H1 (cell line): ENCODE measurements at regions not wholly inside any gene's neighbourhood (a gene's known extent, or its start where the extent isn't known, plus 50 kb on each side); places are given as distances from the start of the nearest gene placed in this dataset.
A peak's percentile ranks its signal among the peaks of the same experiment; 100 is the strongest.

ENCODE experiments used
- CTCF ChIA-PET: fragments of 300-600 bp; sonication (Branson Sonifier 250); formaldehyde crosslinking; loops from one replicate; lab custom pipeline; 2021; ENCODE audit not compliant: partially characterized antibody; lab: Charles Lee
- POLR2A ChIA-PET: fragments of 300-600 bp; sonication (Branson Sonifier 250); formaldehyde crosslinking; loops from one replicate; lab custom pipeline; 2021; ENCODE audit warnings: inconsistent platforms; ENCODE audit not compliant: partially characterized antibody; lab: Charles Lee
- DNase-seq, 2 experiments: peaks; one replicate each; pipeline versions ENCODE4 v3.0.0 to v3.0.0-alpha.2; 2010 to 2022; ENCODE audit warnings: low spot score in 2 of 2, low read depth in 1 of 2, mixed read lengths in 1 of 2
- FAIRE-seq: peaks from 2 replicates; lab custom pipeline; 2011; peaks lifted over from hg19 to GRCh38; lab: Jason Lieb, UNC
- H2AFZ ChIP-seq: 2 replicates; pipeline ENCODE4 v1.8.1; 2012; ENCODE audit warnings: low read length, inconsistent platforms
- H2AK5ac ChIP-seq: 2 replicates; pipeline ENCODE4 v1.6.1; 2013; ENCODE audit warnings: low read depth, low read length
- H2BK120ac ChIP-seq: replicated peaks from 2 replicates; pipeline ENCODE3; 2013; ENCODE audit warnings: low read depth, low read length, inconsistent platforms
- H2BK12ac ChIP-seq: 2 replicates; pipeline ENCODE4 v1.6.1; 2013; ENCODE audit warnings: low read depth, low read length
- H2BK15ac ChIP-seq: 2 replicates; pipeline ENCODE4 v1.6.1; 2013; ENCODE audit warnings: low read length
- H2BK20ac ChIP-seq: 2 replicates; pipeline ENCODE4 v1.6.1; 2013; ENCODE audit warnings: low read length
- H2BK5ac ChIP-seq: 2 replicates; pipeline ENCODE4 v1.6.1; 2013; ENCODE audit warnings: low read depth, low read length
- H3K14ac ChIP-seq: 2 replicates; pipeline ENCODE4 v1.6.1; 2013; ENCODE audit warnings: inconsistent platforms; ENCODE audit not compliant: insufficient read length
- H3K18ac ChIP-seq: 2 replicates; pipeline ENCODE4 v1.6.1; 2013; ENCODE audit warnings: low read length; ENCODE audit errors: extremely low read depth
- H3K23ac ChIP-seq: 2 replicates; pipeline ENCODE4 v1.6.1; 2013; ENCODE audit warnings: inconsistent platforms; ENCODE audit not compliant: insufficient read length
- H3K23me2 ChIP-seq: 2 replicates; pipeline ENCODE4 v1.6.1; 2013; ENCODE audit warnings: low read depth, low read length
- H3K27ac ChIP-seq: 2 replicates; pipeline ENCODE4 v1.6.1; 2011; ENCODE audit warnings: low read depth, low read length, inconsistent platforms
- H3K27me3 ChIP-seq, 4 experiments: replicated peaks in 1 of 4; 1 replicate in 1 of 4; 2 replicates in 3 of 4; pipeline versions ENCODE4 v1.6.1 to v1.8.1; 2011 to 2013; ENCODE audit warnings: low read length in 3 of 4, mild to moderate bottlenecking in 3 of 4, inconsistent platforms in 2 of 4, mixed read lengths in 2 of 4, moderate library complexity in 1 of 4; ENCODE audit not compliant: control insufficient read depth in 3 of 4, insufficient read depth in 3 of 4; ENCODE audit errors: extremely low read depth in 1 of 4
- H3K36me3 ChIP-seq, 4 experiments: 2 replicates each; pipeline versions ENCODE4 v1.6.1 to v1.8.1; 2011 to 2013; ENCODE audit warnings: mild to moderate bottlenecking in 4 of 4, low read length in 3 of 4, moderate library complexity in 2 of 4, control low read depth in 1 of 4, inconsistent platforms in 1 of 4; ENCODE audit not compliant: insufficient read depth in 4 of 4, control insufficient read depth in 2 of 4
- H3K4ac ChIP-seq: replicated peaks from 2 replicates; pipeline ENCODE3; 2013; ENCODE audit warnings: low read length, low read depth, mixed read lengths, inconsistent platforms; ENCODE audit not compliant: insufficient read length
- H3K4me1 ChIP-seq, 4 experiments: replicated peaks in 1 of 4; 1 replicate in 1 of 4; 2 replicates in 3 of 4; pipeline versions ENCODE4 v1.6.1 to v1.8.1; 2011 to 2013; ENCODE audit warnings: low read length in 3 of 4, inconsistent platforms in 2 of 4, mixed read lengths in 1 of 4; ENCODE audit not compliant: insufficient read depth in 4 of 4, control insufficient read depth in 3 of 4
- H3K4me2 ChIP-seq, 2 experiments: 2 replicates each; pipeline versions ENCODE4 v1.6.1 to v1.8.1; 2011 to 2013; ENCODE audit warnings: low read depth in 2 of 2, low read length in 2 of 2, control low read depth in 1 of 2, inconsistent platforms in 1 of 2, mild to moderate bottlenecking in 1 of 2; ENCODE audit not compliant: insufficient read depth in 1 of 2
- H3K4me3 ChIP-seq, 4 experiments: fragments of 200-600, 300-600 bp in 1 of 4; sonication (generic), shearing (Covaris generic), sonication (Bioruptor Twin) in 1 of 4; 2 replicates each; pipeline versions ENCODE4 v1.5.1 to v1.8.1; 2011 to 2016; ENCODE audit warnings: low read length in 4 of 4, low read depth in 3 of 4, control low read depth in 2 of 4, inconsistent platforms in 2 of 4, mild to moderate bottlenecking in 2 of 4, mixed read lengths in 1 of 4, moderate library complexity in 1 of 4; ENCODE audit not compliant: insufficient read depth in 2 of 4; ENCODE audit errors: extremely low read depth in 1 of 4
- H3K56ac ChIP-seq: replicated peaks from 2 replicates; pipeline ENCODE3; 2013; ENCODE audit warnings: low read depth, mild to moderate bottlenecking, mixed read lengths, low read length, inconsistent platforms; ENCODE audit not compliant: insufficient read length
- H3K79me1 ChIP-seq: 2 replicates; pipeline ENCODE4 v1.6.1; 2013; ENCODE audit warnings: low read depth, low read length, control low read depth
- H3K79me2 ChIP-seq, 2 experiments: 2 replicates each; pipeline versions ENCODE4 v1.6.1 to v1.8.1; 2012 to 2013; ENCODE audit warnings: low read length in 2 of 2, mild to moderate bottlenecking in 2 of 2, inconsistent platforms in 1 of 2; ENCODE audit not compliant: insufficient read depth in 2 of 2, control insufficient read depth in 1 of 2
- H3K9ac ChIP-seq, 4 experiments: replicated peaks in 1 of 4; 1 replicate in 1 of 4; 2 replicates in 3 of 4; pipeline versions ENCODE4 v1.6.1 to v1.8.1; 2011 to 2013; ENCODE audit warnings: low read depth in 3 of 4, low read length in 3 of 4, control low read depth in 2 of 4, mild to moderate bottlenecking in 2 of 4, moderate library complexity in 2 of 4, inconsistent platforms in 1 of 4; ENCODE audit errors: extremely low read depth in 1 of 4
- H3K9me3 ChIP-seq, 2 experiments: 2 replicates each; pipeline versions ENCODE4 v1.6.1 to v1.8.1; 2012 to 2013; ENCODE audit warnings: mild to moderate bottlenecking in 2 of 2, moderate library complexity in 2 of 2, control low read depth in 1 of 2, inconsistent platforms in 1 of 2, low read depth in 1 of 2, low read length in 1 of 2, mixed read lengths in 1 of 2; ENCODE audit not compliant: insufficient read depth in 2 of 2
- H4K20me1 ChIP-seq, 2 experiments: replicated peaks in 1 of 2; 2 replicates each; pipeline versions ENCODE3 to v1.8.1; 2011 to 2013; ENCODE audit warnings: inconsistent platforms in 2 of 2, low read length in 2 of 2, mild to moderate bottlenecking in 1 of 2; ENCODE audit not compliant: insufficient read depth in 2 of 2, control insufficient read depth in 1 of 2
- H4K5ac ChIP-seq: 2 replicates; pipeline ENCODE4 v1.6.1; 2013; ENCODE audit warnings: low read length, low read depth, mixed read lengths, inconsistent platforms; ENCODE audit not compliant: insufficient read length
- H4K8ac ChIP-seq: 2 replicates; pipeline ENCODE4 v1.8.0; 2013; ENCODE audit warnings: mild to moderate bottlenecking, moderate library complexity, low read length, inconsistent platforms; ENCODE audit not compliant: insufficient read depth; ENCODE audit errors: extremely low read depth
- H4K91ac ChIP-seq: replicated peaks from 2 replicates; pipeline ENCODE3; 2013; ENCODE audit warnings: low read length, mixed read lengths, inconsistent platforms; ENCODE audit not compliant: insufficient read length
- CHD2 ChIP-seq: IDR thresholded peaks from 2 replicates; pipeline ENCODE4 v1.6.1; 2012; ENCODE audit warnings: low read length, improper control_type of control experiment
- CTBP2 ChIP-seq: IDR thresholded peaks from 2 replicates; pipeline ENCODE4 v1.7.0; 2011; ENCODE audit warnings: borderline replicate concordance, mild to moderate bottlenecking, moderate library complexity, mixed read lengths, low read length; ENCODE audit not compliant: insufficient read depth, insufficient read length
- CTCF ChIP-seq, 3 experiments: IDR thresholded peaks; 1 replicate in 2 of 3; 2 replicates in 1 of 3; pipeline versions ENCODE4 v1.5.1 to v1.6.1; 2011; ENCODE audit warnings: low read length in 3 of 3, mild to moderate bottlenecking in 3 of 3, inconsistent platforms in 2 of 3, low read depth in 1 of 3, moderate library complexity in 1 of 3; ENCODE audit not compliant: insufficient read depth in 1 of 3; ENCODE audit errors: control extremely low read depth in 1 of 3
- EGR1 ChIP-seq: IDR thresholded peaks from 2 replicates; pipeline ENCODE4 v1.6.1; 2011; ENCODE audit warnings: low read depth, low read length, borderline replicate concordance
- KDM4A ChIP-seq: IDR thresholded peaks from one replicate; pipeline ENCODE4 v1.7.1; 2012; ENCODE audit warnings: low read depth, mild to moderate bottlenecking, moderate library complexity, low read length, inconsistent platforms; ENCODE audit not compliant: severe bottlenecking
- RNF2 ChIP-seq: fragments of 200-900, 300-1000 bp; sonication (generic); IDR thresholded peaks from 2 replicates; pipeline ENCODE4 v1.7.1; 2016; ENCODE audit warnings: borderline replicate concordance, low read depth, mild to moderate bottlenecking, antibody characterized with exemption, low read length; ENCODE audit not compliant: poor library complexity, severe bottlenecking; ENCODE audit errors: missing control alignments
- WGBS, 2 experiments: shearing (Covaris generic) in 1 of 2; methylation state at CpG; one replicate each; pipeline versions ENCODE4 v1.1.6 to v1.1.7; 2013 to 2015; ENCODE audit warnings: low lambda C conversion rate in 2 of 2, mixed read lengths in 2 of 2, inconsistent platforms in 1 of 2, low coverage in 1 of 2, missing lambda C conversion rate in 1 of 2; ENCODE audit not compliant: insufficient replicate concordance in 2 of 2, insufficient coverage in 1 of 2, insufficient read length in 1 of 2; ENCODE audit errors: extremely low coverage in 1 of 2, missing lambda C conversion rate in 1 of 2; 5-methylcytosine and 5-hydroxymethylcytosine counted together

DNA sequence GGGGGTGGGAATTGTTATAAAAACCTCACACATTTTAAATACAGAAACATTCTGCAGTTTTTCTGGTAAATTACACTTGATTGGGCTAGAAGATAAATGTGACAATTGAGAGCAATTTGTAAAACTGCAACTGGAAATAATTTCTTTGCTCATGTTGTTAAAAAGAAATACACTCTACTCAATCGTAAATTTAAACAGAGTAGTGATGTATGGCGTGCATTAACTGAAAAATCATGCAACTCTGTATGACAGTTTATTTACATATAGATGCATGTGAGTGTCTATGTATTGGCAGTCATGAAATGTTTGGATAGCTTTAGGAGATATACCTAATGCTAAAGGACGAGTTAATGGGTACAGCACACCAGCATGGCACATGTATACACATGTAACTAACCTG, 554.9 kb downstream of the PRELID2 start:
- Histone ChIP-seq H4K20me1 (no peaks in the 10 kb centered on the region), H2AFZ (0 out of 2 replicates have a peak overlapping the region, but pooled peaks have one; percentile 5)

More for the DNA sequence above, 554.9 kb downstream of the PRELID2 start:
- Histone ChIP-seq H2BK120ac (no peak overlapping the region), H3K27ac (no peak overlapping the region), H3K14ac (no peak overlapping the region), H3K18ac (no peak overlapping the region), H3K23me2 (no peaks in the 10 kb centered on the region), H3K9me3 (no peaks in the 10 kb centered on the region), H3K4me1 (no peaks in the 10 kb centered on the region), H2BK15ac (no peak overlapping the region), H3K36me3 (no peaks in the 10 kb centered on the region), H3K27me3 (no peaks in the 10 kb centered on the region), H3K4me3 (no peak overlapping the region), H2AK5ac (no peak overlapping the region), H3K56ac (no peak overlapping the region), H2BK5ac (no peak overlapping the region), H2BK20ac (no peak overlapping the region), H3K23ac (no peak overlapping the region), H3K79me2 (no peaks in the 10 kb centered on the region), H4K91ac (no peak overlapping the region), H2BK12ac (no peak overlapping the region), H4K8ac (no peak overlapping the region), H4K5ac (no peak overlapping the region), H3K79me1 (no peaks in the 10 kb centered on the region), H3K9ac (no peak overlapping the region), H3K4ac (no peak overlapping the region), H3K4me2 (no peak overlapping the region)
- TF ChIP-seq KDM4A: no peak
- TF ChIP-seq EGR1: no peak
- no peak for TF ChIP-seq CTBP2
- no peak for TF ChIP-seq CHD2
- TF ChIP-seq RNF2: no peak
- TF ChIP-seq CTCF (IDR thresholded peaks at IDR 0.05; ENCODE audit: control extremely low read depth in 1 of 3, insufficient read depth in 1 of 3, low read depth in 1 of 3, low read length in 3 of 3): no peak
- FAIRE-seq (no peak), DNase-seq (no peak)
- ChIA-PET POLR2A (no interaction called here), CTCF (no interaction called here)
- 90% methylated on average over 3 of the region's 3 CpGs; no CpG with 5 or more reads in 1 of the 2 experiments for WGBS, 2 experiments
